Tibial nerve (tissue), 4 donors: ENCODE measurements at regions not wholly inside any gene's neighbourhood (a gene's known extent, or its start where the extent isn't known, plus 50 kb on each side); places are given as distances from the start of the nearest gene placed in this dataset.

Experiments used
- EP300 ChIP-seq, 2 donors: sonication (generic); formaldehyde crosslinking; IDR thresholded peaks; one replicate each; pipeline ENCODE4 v1.6.1; 2017; ENCODE audit warnings: antibody characterized with exemption in 2 of 2, mild to moderate bottlenecking in 1 of 2
- POLR2A ChIP-seq, 2 donors: fragments of 450-650 bp; IDR thresholded peaks; one replicate each; pipeline ENCODE4 v1.6.1; 2017; ENCODE audit warnings: antibody characterized with exemption in 2 of 2, mild to moderate bottlenecking in 2 of 2, moderate library complexity in 2 of 2
- TF ChIP-seq, protein P1 (sequence below), 5 experiments: fragments of 200-600 bp in 3 of 5; fragments of 450-650 bp in 2 of 5; sonication (generic) in 3 of 5; IDR thresholded peaks; one replicate each; pipeline ENCODE4 v1.5.1; 2016 to 2019; ENCODE audit warnings: antibody characterized with exemption in 5 of 5, mild to moderate bottlenecking in 3 of 5, moderate library complexity in 2 of 5

DNA sequence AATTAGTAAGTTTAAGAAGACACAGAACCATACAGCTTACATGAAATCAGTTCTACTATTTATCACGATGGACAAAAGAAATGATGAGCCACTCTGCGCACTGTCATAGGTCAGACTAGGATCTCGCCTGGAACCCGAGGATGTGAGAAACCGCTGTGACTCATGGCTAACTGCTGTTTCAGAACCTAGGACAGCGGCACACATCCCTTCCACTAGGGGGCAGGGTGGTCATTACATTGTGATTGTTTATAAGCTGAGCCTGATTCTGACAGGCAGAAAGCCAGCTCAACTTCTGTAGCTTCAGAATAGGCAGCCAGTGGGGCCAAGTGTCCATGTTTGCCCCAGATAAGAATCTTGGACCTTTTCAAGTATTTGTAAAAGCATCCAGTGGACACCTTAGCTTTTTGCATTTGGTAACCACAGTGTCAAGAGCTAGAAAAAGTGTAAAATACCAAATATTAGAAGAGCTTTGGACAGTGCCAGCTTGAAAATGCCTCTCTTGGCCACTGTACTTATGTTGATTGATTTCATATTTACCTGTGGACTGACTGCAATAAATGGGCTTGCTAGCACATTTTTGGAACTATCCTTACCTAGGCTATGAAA lies 115.8 kb downstream of the KBTBD8 start:
- TF ChIP-seq POLR2A (IDR thresholded peaks at IDR 0.05) = no peak
- TF ChIP-seq, protein P1, sequence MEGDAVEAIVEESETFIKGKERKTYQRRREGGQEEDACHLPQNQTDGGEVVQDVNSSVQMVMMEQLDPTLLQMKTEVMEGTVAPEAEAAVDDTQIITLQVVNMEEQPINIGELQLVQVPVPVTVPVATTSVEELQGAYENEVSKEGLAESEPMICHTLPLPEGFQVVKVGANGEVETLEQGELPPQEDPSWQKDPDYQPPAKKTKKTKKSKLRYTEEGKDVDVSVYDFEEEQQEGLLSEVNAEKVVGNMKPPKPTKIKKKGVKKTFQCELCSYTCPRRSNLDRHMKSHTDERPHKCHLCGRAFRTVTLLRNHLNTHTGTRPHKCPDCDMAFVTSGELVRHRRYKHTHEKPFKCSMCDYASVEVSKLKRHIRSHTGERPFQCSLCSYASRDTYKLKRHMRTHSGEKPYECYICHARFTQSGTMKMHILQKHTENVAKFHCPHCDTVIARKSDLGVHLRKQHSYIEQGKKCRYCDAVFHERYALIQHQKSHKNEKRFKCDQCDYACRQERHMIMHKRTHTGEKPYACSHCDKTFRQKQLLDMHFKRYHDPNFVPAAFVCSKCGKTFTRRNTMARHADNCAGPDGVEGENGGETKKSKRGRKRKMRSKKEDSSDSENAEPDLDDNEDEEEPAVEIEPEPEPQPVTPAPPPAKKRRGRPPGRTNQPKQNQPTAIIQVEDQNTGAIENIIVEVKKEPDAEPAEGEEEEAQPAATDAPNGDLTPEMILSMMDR (IDR thresholded peaks at IDR 0.05) = peak; percentile 60 to 79 (median 73)
- no peak for TF ChIP-seq EP300 (IDR thresholded peaks at IDR 0.05)
